HEK293 (cell line): ENCODE measurements at regions not wholly inside any gene's neighbourhood (a gene's known extent, or its start where the extent isn't known, plus 50 kb on each side); places are given as distances from the start of the nearest gene placed in this dataset.

ENCODE experiments used
- GLI4 ChIP-seq: fragments of 450-650 bp; formaldehyde crosslinking; IDR thresholded peaks from 2 replicates; pipeline ENCODE4 v1.5.1; 2016; ENCODE audit warnings: missing biosample characterization, missing genetic modification characterization
- KLF16 ChIP-seq: fragments of 450-650 bp; formaldehyde crosslinking; IDR thresholded peaks from 2 replicates; pipeline ENCODE4 v1.5.1; 2017; ENCODE audit warnings: missing biosample characterization, missing genetic modification characterization
- KLF8 ChIP-seq: fragments of 450-650 bp; formaldehyde crosslinking; IDR thresholded peaks from 2 replicates; pipeline ENCODE4 v1.5.1; 2016; ENCODE audit warnings: missing biosample characterization, missing genetic modification characterization
- ZBTB1 ChIP-seq: fragments of 450-650 bp; formaldehyde crosslinking; IDR thresholded peaks from 2 replicates; pipeline ENCODE4 v1.5.1; 2016; ENCODE audit warnings: missing biosample characterization, missing genetic modification characterization
- ZEB2 ChIP-seq: fragments of 450-650 bp; formaldehyde crosslinking; IDR thresholded peaks from 2 replicates; pipeline ENCODE4 v1.5.1; 2016; ENCODE audit warnings: missing biosample characterization, missing genetic modification characterization
- ZNF274 ChIP-seq, 2 experiments: fragments of 200-500 bp in 1 of 2; fragments of 450-650 bp in 1 of 2; sonication (Bioruptor generic) in 1 of 2; formaldehyde crosslinking in 1 of 2; IDR thresholded peaks; 2 replicates each; pipeline versions ENCODE4 v1.5.1 to v1.6.1; 2014 to 2016; ENCODE audit warnings: borderline replicate concordance in 1 of 2, inconsistent platforms in 1 of 2, low read length in 1 of 2, missing biosample characterization in 1 of 2, missing genetic modification characterization in 1 of 2
- ZNF302 ChIP-seq: fragments of 450-650 bp; formaldehyde crosslinking; IDR thresholded peaks from 2 replicates; pipeline ENCODE4 v1.5.1; 2016; ENCODE audit warnings: missing biosample characterization, missing genetic modification characterization, low read depth
- ZNF561 ChIP-seq: fragments of 450-650 bp; IDR thresholded peaks from 2 replicates; pipeline ENCODE4 v1.5.1; 2018; ENCODE audit warnings: missing biosample characterization, missing genetic modification characterization, borderline replicate concordance
- ZNF629 ChIP-seq: fragments of 450-650 bp; formaldehyde crosslinking; IDR thresholded peaks from 2 replicates; pipeline ENCODE4 v1.5.1; 2017; ENCODE audit warnings: missing biosample characterization, missing genetic modification characterization
- ZNF660 ChIP-seq: fragments of 450-650 bp; IDR thresholded peaks from 2 replicates; pipeline ENCODE4 v1.5.1; 2018; ENCODE audit warnings: missing biosample characterization, mild to moderate bottlenecking, missing genetic modification characterization
- TF ChIP-seq, protein P1 (sequence below): fragments of 450-650 bp; formaldehyde crosslinking; IDR thresholded peaks from 2 replicates; pipeline ENCODE4 v1.5.1; 2016; ENCODE audit warnings: missing biosample characterization, missing genetic modification characterization
- TF ChIP-seq, protein P2 (sequence below): fragments of 450-650 bp; formaldehyde crosslinking; IDR thresholded peaks from 2 replicates; pipeline ENCODE4 v1.5.1; 2016; ENCODE audit warnings: missing biosample characterization, missing genetic modification characterization

DNA sequence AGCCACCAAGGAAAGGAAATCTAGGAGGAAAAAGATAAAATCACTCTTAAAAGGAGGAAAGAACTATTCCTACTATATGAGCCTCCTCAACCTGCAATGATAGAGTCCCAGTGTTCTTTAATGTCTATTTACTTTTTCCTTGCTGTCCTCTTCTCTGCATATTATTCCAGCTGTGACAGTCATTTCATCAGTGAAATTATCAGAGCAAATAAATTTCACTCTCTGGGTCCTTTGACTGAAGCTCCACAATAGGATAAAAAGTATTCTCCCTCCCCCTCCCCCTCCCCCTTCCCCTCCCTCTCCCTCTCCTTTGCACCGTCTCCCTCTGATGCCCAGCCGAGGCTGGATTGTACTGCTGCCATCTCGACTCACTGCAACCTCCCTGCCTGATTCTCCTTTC lies 107.5 kb upstream of the DPT start:
- TF ChIP-seq ZNF660 (tag by site-specific recombination) (no peak), KLF16 (tag by site-specific recombination) (no peak), ZNF561 (tag by site-specific recombination) (no peak), ZBTB1 (tag by site-specific recombination) (no peak), KLF8 (tag by site-specific recombination) (no peak), ZNF629 (tag by site-specific recombination) (no peak), GLI4 (tag by site-specific recombination) (no peak), ZNF274 (IDR thresholded peaks at IDR 0.05; ENCODE audit: low read length) (no peak), ZNF274 (tag by site-specific recombination; IDR thresholded peaks at IDR 0.05; ENCODE audit: borderline replicate concordance) (no peak), ZEB2 (tag by site-specific recombination) (no peak), ZNF302 (tag by site-specific recombination) (no peak)
- TF ChIP-seq, protein P1, sequence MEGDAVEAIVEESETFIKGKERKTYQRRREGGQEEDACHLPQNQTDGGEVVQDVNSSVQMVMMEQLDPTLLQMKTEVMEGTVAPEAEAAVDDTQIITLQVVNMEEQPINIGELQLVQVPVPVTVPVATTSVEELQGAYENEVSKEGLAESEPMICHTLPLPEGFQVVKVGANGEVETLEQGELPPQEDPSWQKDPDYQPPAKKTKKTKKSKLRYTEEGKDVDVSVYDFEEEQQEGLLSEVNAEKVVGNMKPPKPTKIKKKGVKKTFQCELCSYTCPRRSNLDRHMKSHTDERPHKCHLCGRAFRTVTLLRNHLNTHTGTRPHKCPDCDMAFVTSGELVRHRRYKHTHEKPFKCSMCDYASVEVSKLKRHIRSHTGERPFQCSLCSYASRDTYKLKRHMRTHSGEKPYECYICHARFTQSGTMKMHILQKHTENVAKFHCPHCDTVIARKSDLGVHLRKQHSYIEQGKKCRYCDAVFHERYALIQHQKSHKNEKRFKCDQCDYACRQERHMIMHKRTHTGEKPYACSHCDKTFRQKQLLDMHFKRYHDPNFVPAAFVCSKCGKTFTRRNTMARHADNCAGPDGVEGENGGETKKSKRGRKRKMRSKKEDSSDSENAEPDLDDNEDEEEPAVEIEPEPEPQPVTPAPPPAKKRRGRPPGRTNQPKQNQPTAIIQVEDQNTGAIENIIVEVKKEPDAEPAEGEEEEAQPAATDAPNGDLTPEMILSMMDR (tag by site-specific recombination), result no peak
- TF ChIP-seq, protein P2, sequence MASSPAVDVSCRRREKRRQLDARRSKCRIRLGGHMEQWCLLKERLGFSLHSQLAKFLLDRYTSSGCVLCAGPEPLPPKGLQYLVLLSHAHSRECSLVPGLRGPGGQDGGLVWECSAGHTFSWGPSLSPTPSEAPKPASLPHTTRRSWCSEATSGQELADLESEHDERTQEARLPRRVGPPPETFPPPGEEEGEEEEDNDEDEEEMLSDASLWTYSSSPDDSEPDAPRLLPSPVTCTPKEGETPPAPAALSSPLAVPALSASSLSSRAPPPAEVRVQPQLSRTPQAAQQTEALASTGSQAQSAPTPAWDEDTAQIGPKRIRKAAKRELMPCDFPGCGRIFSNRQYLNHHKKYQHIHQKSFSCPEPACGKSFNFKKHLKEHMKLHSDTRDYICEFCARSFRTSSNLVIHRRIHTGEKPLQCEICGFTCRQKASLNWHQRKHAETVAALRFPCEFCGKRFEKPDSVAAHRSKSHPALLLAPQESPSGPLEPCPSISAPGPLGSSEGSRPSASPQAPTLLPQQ (tag by site-specific recombination), result no peak
